HG03565 (cell line): ENCODE measurements at regions not wholly inside any gene's neighbourhood (a gene's known extent, or its start where the extent isn't known, plus 50 kb on each side); places are given as distances from the start of the nearest gene placed in this dataset.

Experiments used
- ATAC-seq: cut with Tn5 transposase; IDR thresholded peaks from one replicate; pipeline ENCODE4 v1.9.1; 2021; ENCODE audit warnings: mild to moderate bottlenecking, moderate library complexity; ENCODE audit not compliant: unreplicated experiment

DNA sequence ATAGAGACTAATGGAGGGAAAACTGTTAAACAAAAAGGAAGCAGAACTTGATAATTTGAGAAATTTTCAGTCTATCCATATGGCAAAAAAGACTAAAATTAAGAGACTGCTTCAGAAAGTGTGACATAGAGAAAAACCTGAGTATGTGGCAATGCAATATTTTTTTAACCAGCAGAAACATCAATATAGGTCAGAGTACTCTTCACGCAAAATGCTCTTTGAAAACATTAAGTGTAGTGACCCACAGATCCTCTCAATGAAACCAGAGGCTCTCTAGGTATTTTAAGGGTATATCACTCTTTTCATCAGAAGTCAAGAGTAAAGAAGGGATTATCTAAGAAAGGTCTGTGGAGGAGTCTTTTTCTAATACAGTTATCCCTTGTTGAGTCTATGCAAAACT, 1394.8 kb downstream of the DSC3 start:
- no peak for ATAC-seq

DNA sequence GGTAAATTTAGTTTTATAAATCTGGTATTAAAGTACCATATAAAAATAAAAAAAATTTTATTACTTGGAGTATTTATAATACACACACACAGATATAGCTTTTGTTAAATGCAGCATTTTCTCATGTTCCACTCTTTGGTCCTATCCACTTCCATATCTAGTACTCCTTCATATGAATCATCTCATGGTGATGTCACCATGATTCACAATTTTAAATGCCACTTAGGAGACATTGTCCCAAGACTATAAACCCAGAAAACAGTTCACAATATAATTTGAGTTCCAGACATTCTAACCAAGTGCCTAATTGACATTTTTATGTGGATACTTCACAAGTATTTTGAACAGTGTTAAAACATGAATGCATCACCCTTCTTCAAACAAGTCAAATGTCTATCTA, 1398.3 kb downstream of the DSC3 start:
- no peak for ATAC-seq

DNA sequence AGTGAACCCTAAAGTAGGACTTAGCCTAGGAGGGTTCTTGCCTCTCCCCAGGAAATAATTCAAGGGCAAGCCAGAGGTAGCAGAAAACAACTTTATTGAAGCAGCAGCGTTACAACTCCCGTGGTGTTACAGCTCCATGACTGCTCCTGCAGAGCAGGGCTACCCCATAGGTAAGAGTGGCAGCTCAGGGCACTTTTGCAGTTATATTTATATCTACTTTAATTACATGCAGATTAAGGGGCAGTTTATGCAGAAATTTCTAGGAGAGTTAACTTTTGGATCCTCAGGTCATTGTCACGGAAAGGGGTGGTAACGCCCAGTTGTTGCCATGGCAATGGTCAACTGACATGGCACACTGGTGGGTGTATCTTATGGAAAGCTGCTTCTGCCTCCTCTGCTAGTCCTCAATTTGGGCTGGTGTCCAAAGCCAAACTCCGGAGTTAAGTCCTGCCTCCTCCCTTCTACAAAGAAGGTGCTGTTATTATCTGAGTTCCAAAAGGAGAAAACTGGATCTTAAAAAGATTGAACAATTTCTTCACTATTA, 1413.0 kb downstream of the DSC3 start:
- ATAC-seq: no peak

DNA sequence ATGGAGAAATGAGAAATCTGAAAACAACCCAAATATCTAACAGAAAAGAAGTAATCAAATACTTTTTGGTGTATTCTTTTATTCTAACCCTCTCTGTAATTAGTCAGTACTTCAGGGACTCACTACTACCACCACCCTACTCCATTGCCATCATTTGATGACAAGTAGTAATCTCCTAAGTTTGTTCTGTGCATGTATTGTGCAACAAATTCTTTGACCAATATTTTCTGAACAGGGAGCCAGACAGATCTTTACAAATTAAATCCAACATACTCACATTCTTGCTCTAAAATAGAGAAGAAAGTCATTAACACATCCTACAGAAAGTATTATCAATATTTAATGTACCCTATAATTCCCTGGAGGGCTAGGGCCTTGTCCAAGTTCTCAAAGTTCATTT, 1416.4 kb downstream of the DSC3 start:
- no peak for ATAC-seq

DNA sequence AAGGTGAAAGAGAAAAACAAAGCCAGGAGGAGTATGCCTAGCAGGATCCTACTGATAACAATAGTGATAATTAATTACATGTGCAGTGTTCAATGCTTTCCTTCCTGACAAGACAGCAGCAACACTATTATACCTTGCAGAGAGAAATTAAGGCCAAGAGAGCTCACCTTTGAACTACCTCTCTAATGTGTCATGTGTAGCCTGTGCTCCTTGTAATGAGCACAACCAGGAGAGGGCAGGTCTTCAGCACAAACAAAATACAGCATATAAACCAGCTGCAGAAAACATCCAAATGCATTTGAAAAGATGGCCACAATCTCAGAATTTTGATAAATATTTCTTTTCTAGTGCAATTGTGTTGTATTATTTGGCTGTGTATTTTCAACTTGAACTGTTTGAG, 1425.7 kb downstream of the DSC3 start:
- ATAC-seq: no peak

DNA sequence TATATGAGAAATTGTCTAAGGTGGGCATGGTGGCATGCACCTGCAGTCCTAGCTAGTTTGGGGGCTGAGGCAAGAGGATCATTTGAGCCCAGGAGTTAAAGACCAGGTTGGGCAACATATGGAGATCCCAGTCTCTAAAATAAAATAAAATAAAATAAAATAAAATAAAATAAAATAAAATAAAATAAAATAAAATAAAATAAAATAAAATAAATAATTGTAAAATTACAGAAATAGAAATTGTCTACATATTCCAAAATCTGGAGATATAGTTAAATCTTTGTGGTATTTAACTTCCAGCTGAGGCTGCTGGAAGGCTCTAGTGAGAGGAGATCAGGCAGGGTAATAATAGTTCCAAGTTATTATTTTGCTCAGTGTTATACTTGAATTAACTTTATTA, 1432.1 kb upstream of the CDH2 start:
- ATAC-seq: no peak

DNA sequence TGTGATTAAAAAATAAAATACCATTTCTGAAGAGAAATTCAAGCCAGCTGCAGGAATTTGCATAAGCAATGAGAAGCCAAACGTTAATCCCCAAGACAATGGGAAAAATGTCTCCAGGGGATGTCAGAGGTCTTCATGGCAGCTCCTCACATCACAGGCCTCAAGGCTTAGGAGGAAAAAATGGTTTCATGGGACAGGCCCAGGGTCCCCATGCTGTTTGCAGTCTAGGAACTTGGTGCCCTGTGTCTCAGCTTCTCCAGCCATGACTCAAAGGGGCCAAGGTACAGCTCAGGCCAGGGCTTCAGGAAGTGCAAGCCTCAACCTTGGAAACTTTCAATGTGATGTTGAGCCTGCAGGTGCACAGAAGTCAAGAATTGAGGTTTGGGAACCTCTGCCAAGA, 1428.4 kb upstream of the CDH2 start:
- ATAC-seq: no peak

DNA sequence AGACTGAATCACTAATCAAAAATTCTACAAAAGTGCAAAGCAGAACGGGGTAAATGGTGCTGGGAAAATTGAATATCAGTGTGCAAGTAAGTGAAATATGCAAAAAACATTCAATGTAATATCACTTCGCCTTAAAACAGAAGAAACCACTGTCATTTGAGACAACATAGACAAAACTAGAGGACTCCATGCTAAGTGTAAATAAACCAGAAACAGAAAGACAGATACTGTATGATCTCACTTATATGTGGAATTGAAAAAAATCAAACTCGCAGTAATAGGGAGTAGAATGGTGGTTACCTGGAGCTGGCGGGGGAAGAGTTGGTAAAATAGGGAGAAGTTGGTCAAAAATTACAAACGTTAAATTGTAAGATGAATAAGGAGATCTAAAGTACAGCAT, 1420.0 kb upstream of the CDH2 start:
- no peak for ATAC-seq

DNA sequence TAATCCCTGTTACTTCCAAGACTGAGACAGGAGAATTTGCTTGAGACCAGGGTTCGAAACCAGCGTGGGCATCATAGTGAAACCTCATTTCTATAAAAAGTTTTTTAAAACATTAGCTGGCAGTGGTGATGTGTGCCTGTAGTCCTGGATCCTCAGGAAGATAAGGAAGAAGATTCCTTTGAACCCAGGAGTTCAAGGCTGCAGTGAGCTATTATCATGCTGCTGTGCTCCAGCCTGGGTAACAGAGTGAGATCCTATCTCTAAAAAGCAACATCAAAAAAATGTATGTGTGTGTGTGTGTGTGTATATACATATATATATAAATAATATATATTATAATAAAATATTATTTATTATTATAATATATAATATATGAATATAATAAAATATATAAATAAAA, 1417.6 kb upstream of the CDH2 start:
- no peak for ATAC-seq

DNA sequence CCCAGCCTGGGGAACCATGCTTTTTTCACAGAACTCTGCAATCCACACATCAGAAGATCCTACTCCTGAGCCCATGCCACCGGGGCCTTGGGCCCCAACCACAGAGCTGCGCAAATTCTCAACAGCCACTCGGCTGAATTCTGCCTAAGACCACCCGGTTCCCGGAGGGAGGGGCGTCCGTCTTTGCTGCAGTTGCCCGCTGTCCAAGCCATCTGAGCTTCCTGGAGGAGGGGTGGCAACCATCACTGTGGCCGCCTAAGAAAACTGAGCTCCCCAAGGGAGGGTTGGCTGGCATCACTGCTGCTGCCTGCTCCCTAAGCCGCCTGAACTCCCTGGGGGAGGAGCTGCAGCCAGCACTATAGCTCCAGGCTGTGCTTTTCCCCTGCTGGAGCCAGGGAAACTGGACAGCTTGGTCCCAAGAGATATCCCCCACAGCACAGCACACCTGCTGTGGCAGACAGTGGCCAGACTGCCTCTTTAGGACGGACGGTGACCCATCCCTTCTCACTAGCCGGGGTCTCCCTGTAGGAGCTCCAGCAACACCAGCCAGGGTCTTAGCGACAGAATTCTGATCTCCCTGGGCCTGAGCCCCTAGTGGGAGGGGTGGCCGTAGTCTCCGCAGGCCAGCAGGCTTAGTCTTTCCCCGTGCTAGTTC, 1411.6 kb upstream of the CDH2 start:
- ATAC-seq: no peak

DNA sequence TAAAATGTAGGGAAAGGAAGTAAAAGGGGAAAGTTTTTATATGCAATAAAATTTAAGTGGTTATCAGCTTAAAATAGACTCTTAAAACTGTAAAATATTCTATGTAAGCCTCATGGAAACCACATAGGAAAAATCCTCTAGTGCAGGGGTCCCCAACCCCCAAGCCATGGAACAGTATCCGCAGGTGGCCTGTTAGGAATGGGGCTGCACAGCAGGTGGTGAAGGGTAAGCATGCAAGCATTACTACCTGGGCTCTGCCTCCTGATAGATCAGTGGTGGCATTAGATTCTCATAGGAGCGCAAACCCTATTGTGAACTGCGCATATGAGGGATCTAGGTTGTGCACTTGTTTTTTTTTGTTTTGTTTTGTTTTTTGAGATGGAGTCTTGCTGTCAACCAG, 1409.3 kb upstream of the CDH2 start:
- no peak for ATAC-seq

DNA sequence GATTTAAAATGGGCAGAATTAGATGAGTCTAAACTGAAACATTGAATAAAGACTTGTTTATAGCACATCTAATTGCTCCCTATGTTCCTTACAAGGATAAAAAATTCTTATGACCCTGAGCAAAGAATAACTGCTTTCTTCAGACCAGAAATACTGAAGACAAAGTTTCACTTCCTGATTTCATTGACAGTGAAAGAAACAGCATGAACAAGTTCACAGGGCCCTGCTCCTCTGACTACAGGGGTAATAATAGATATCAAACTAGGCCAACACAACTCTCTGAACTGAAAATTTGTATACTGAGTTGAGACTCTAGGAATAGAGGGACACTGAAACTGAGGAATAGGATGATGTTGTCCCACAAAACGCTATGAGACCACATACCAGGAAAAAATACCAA, 1383.3 kb upstream of the CDH2 start:
- peak; percentile 96 for ATAC-seq

DNA sequence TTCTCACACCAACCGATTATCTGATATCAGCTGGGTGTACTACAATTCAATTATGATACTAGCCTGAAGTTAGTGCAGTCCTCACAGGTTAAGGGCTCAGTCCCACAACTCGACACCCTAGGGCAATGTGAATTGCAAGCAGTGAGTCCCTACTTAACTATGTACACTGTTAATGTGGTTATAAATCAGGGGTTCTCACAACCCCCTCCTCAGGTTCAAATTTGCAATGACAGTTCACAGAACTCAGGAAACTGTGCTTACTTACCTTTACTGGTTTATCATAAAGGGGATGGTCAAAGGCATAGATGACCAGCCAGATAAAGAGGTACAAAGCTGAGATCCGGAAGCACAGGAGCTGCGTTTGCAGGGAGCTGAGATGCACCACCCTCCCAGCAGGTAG, 1379.1 kb upstream of the CDH2 start:
- ATAC-seq: no peak

DNA sequence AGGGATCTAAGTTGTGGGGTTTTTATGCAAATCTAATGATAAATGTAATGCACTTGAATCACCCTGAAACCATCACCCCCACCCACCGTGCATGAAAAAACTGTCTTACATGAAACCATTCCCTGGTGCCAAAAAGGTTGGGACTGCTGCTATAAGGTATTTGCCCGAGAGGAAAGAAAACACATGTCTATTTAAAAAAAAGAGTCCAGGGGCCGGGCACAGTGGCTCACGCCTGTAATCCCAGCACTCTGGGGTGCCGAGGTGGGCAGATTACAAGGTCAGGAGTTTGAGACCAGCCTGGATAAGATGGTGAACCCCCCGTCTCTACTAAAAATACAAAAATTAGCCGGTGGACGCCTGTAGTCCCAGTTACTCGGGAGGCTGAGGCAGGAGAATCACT, 1372.8 kb upstream of the CDH2 start:
- ATAC-seq: no peak

DNA sequence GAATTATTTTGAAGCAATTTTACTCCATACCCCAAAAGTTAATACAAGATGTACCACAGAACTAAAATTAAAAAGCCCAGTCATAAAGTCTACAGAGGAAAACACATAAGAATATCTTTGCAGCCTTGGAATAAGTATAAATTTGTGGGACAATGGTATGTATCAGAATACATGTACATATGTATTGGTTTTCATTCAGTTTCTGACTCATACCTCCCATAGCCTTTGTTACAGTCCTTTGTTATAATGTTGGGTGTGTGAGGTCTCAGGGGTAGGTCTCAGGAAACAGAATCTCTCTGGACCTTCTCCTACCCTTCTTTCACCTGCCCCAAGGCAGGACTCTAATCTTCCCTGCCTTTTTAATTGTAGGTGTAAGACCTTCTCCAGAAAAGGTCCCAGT, 1370.7 kb upstream of the CDH2 start:
- no peak for ATAC-seq

DNA sequence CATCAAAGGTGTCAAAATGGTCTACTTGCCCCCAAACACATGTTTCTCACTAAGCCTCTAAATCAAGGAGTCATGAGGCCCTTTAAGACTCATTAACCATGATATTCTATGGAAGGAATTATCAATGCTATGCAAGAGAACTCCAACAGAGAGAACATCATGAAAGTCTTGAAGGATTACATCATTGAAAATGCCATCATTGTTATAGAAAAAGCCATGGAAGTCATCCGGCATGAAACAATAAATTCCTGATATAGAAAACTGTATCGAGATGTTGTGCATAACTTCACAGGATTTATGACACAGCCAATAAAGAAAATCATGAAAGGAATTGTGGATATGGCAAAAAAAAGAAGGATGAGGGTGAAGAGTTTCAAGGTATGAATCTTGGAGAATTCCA, 1363.6 kb upstream of the CDH2 start:
- ATAC-seq: no peak

DNA sequence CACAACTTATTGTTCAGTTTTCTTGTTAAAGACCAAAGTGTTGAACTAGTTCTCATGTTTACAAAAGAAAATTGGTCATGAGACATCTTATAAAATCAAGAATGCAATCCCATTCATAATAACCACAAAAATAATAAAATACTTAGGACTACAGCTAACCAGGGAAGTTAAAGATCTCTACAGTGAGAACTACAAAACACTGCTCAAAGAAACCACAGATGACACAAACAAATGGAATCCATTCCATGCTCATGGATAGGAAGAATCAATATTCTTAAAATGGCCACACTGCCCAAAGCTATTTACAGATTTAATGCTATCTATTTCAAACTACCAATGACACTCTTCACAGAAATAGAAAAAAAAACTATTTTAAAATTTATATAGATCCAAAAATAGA, 1354.8 kb upstream of the CDH2 start:
- no peak for ATAC-seq

DNA sequence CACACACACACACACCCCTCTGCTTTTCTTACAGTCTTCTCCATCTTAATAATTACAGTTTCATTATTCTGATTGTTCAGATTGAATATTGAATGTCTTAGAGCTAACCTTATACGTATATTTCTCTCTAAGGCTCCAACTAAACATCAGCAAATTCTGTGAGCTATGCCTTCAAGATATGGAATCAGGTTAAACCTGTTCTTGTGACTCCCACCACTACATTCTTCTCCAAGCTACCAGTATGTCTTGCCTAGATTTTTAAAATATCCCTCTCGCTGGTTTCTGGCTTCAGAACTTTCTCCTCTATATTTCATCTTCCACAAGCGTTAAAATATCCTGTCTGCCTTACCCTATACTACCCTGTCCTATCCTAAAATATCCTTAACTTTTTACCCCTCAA, 1346.4 kb upstream of the CDH2 start:
- ATAC-seq: no peak

DNA sequence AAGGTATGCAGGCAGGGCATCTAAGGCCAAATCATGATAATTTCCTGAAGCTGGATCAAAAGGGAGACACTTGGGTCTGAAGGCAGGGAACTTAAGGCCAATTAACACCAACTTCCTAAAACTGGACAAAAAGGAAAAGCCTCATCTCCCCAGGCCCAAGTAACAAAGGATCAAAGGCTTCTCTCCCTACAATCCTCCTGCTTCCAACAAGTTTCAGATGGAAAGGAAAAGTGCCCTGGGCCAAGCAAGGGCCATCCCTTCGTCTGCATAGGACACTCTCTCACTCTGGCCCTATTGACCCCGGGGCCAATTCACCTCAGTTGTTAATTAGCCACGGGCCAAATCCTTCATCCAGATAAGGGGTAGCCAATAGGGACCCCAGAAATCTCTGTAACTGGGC, 1335.8 kb upstream of the CDH2 start:
- no peak for ATAC-seq

DNA sequence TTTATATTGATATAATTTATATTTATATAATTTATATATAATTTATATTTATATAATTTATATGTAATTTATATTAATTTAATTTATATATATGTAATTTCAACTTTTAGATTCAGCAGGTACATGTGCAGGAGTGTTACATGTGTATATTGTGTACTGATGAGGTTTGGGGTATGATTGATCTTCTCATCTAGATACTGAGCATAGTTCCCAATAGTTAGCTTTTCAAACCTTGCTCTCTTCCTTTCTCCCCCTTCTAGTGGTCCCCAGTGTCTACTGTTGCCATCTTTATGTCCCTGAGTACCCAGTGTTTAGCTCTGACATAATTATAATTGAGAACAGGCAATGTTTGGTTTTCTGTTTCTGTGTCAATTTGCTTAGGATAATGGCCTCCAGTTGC, 1335.3 kb upstream of the CDH2 start:
- ATAC-seq: no peak

DNA sequence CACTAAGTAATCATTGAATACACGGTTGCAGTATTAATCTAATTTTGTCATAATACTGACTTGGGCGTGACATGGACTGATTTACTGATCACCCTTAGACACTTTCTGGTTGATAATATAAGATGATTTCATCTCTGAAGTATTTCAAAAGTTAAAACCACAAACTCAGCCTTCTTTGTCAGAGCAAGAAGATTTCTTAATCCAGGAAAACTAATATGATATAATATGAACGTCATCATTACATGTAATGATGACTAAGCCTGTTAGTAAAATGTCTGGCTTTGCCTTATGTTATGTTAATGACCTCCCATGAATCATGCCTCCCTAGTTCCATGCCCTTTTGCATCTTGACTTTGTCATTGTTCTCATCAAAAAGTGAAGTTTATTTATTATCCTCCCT, 1325.0 kb upstream of the CDH2 start:
- no peak for ATAC-seq

DNA sequence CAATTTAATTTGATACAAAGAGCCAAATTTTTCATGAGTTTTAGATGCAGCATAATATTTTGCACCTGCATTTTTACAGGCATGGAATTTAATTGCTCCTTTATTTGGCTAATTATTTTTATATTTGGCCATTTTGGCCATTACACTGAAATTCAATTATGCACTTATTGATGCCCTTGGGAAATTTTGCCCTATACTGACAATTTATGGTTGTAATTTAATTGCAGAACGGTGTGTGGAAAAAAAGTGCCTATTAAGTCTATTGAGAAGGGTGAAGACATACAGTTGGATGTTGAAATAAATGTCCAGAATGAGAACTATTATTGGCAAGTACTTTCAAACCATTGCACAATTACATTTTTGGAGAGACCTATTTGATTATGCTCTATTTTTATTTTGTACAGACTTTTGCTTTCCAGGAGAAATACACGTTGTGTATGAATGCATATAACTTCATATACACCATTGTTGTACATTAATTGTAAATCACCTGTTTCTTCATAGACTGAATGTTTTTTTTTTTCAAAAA, 1319.3 kb upstream of the CDH2 start:
- ATAC-seq: no peak

DNA sequence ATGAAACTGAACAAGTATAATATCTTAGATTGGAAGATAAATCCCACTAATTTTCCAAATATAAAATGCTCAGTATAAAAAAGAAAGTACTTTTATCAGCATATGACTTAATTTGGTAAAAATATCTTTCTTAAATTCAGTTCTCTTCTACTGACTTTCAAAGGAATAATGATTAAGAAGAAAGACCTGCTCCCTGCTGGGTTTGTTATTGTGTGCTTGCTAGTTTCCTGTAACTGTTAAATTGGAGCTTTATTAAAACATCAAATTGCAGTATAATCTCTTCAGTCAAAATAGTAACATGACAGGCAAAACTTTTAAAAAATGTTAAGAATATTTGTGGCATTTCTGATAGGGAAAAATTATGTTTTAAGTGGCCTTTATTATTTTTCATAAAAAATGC, 1317.4 kb upstream of the CDH2 start:
- ATAC-seq: no peak
